Activated B cell treated with CpG ODN at 0.5 μM for 24 hours (primary cell): ENCODE measurements at regions not wholly inside any gene's neighbourhood (a gene's known extent, or its start where the extent isn't known, plus 50 kb on each side); places are given as distances from the start of the nearest gene placed in this dataset.
A peak's percentile ranks its signal among the peaks of the same experiment; 100 is the strongest.

ENCODE experiments used
- ATAC-seq: fragments of 200-7000 bp; cut with Tn5 transposase; one replicate; pipeline ENCODE4 v1.10.0; 2021; ENCODE audit warnings: low read depth, mild to moderate bottlenecking, moderate library complexity
- CTCF ChIA-PET: fragments of 350-600 bp; sonication (Branson Sonifier 250); formaldehyde crosslinking; loops from one replicate; lab custom pipeline; 2021; ENCODE audit warnings: antibody characterized with exemption; lab: Charles Lee
- POLR2A ChIA-PET: fragments of 350-600 bp; sonication (Branson Sonifier 250); formaldehyde crosslinking; loops from one replicate; lab custom pipeline; 2021; ENCODE audit warnings: antibody characterized with exemption; lab: Charles Lee
- DNase-seq: peaks from one replicate; pipeline ENCODE4 v3.0.0; 2022
- H3K27ac Mint-ChIP-seq: one replicate; pipeline ENCODE4 v1.8.0; 2020; ENCODE audit warnings: mixed read lengths
- H3K27me3 Mint-ChIP-seq: one replicate; pipeline ENCODE4 v1.8.0; 2021; ENCODE audit warnings: mixed read lengths
- H3K36me3 Mint-ChIP-seq: one replicate; pipeline ENCODE4 v1.8.0; 2021; ENCODE audit warnings: low read depth, mixed read lengths
- H3K4me1 Mint-ChIP-seq: one replicate; pipeline ENCODE4 v1.8.0; 2021; ENCODE audit warnings: mixed read lengths
- H3K4me3 Mint-ChIP-seq: one replicate; pipeline ENCODE4 v1.8.0; 2020; ENCODE audit warnings: mild to moderate bottlenecking, mixed read lengths
- H3K9me3 Mint-ChIP-seq: one replicate; pipeline ENCODE4 v1.8.0; 2020; ENCODE audit warnings: mixed read lengths
- CTCF ChIP-seq: fragments of 200-600 bp; IDR thresholded peaks from one replicate; pipeline ENCODE4 v1.8.0; 2022; ENCODE audit warnings: antibody characterized with exemption, mild to moderate bottlenecking
- intact Hi-C: fragments of 100-400 bp; cut with micrococcal nuclease; formaldehyde crosslinking; loops from one replicate; pipeline ENCODE4 v1.15.1; 2024

DNA sequence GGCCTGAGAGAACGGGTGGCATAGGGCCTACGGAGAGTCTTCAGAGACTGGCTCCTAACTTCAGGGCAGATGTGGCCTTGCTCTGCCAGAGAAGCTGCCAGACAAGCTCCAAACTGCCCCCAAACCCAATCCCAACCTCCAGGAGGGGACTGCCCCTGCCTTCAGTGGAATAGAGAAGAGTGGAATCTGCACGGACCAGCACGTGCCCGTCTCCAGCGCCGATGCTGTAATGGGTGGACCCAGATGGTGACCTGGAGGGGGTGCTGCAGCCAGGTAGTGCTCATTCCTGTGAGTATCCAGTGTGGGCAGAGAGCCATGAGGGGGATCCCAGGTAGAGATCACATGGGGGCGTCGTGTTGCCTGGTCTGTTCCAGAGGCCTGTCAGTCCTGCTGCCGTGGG, 73.2 kb upstream of the NKX1-1 start:
- POLR2A ChIA-PET: no interaction called here
- H3K27ac Mint-ChIP-seq: no peak overlapping the region
- intact Hi-C loops: no loop called here
- no peaks in the 10 kb centered on the region for H3K36me3 Mint-ChIP-seq
- no peak for TF ChIP-seq CTCF
- no peak overlapping the region for H3K4me3 Mint-ChIP-seq
- DNase-seq (no peak), ATAC-seq (no peak)
- CTCF ChIA-PET: no interaction called here
- peaks cover 31% of the 10 kb centered on the region for H3K9me3 Mint-ChIP-seq
- H3K4me1 Mint-ChIP-seq: no peaks in the 10 kb centered on the region
- H3K27me3 Mint-ChIP-seq: peaks cover 4% of the 10 kb centered on the region

GRCh38 chr4:1478766-1479355, 72.6 kb upstream of the NKX1-1 start:
- peaks cover 26% of the 10 kb centered on the region for H3K9me3 Mint-ChIP-seq
- H3K27me3 Mint-ChIP-seq: peaks cover 5% of the 10 kb centered on the region
- no peak for TF ChIP-seq CTCF
- intact Hi-C loops: no loop called here
- no peaks in the 10 kb centered on the region for H3K4me1 Mint-ChIP-seq
- ATAC-seq (no peak), DNase-seq (no peak)
- H3K27ac Mint-ChIP-seq: no peak overlapping the region
- CTCF ChIA-PET: no interaction called here
- H3K4me3 Mint-ChIP-seq: no peak overlapping the region
- H3K36me3 Mint-ChIP-seq: no peaks in the 10 kb centered on the region
- POLR2A ChIA-PET: no interaction called here

- peaks cover 15% of the 10 kb centered on the region for H3K27me3 Mint-ChIP-seq
- H3K9me3 Mint-ChIP-seq: peaks cover 17% of the 10 kb centered on the region
- intact Hi-C loops: no loop called here
- ChIA-PET CTCF (no interaction called here), POLR2A (no interaction called here)
- DNase-seq (peak; percentile 7), ATAC-seq (no peak)
- no peaks in the 10 kb centered on the region for H3K36me3 Mint-ChIP-seq
- TF ChIP-seq CTCF: no peak
- H3K4me3 Mint-ChIP-seq: no peak overlapping the region
- no peak overlapping the region for H3K27ac Mint-ChIP-seq
- H3K4me1 Mint-ChIP-seq: no peaks in the 10 kb centered on the region
Measured at GRCh38 chr4:1477045-1477840, 71.0 kb upstream of the NKX1-1 start.

- TF ChIP-seq CTCF: no peak
- intact Hi-C loops: no loop called here
- ATAC-seq: no peak
- no peaks in the 10 kb centered on the region for H3K36me3 Mint-ChIP-seq
- peaks cover 12% of the 10 kb centered on the region for H3K9me3 Mint-ChIP-seq
- ChIA-PET POLR2A (no interaction called here), CTCF (no interaction called here)
- H3K4me1 Mint-ChIP-seq: no peaks in the 10 kb centered on the region
- DNase-seq: no peak
- peaks cover 15% of the 10 kb centered on the region for H3K27me3 Mint-ChIP-seq
- no peak overlapping the region for H3K4me3 Mint-ChIP-seq
- H3K27ac Mint-ChIP-seq: no peak overlapping the region
Measured at GRCh38 chr4:1476140-1476513, 69.9 kb upstream of the NKX1-1 start.

DNA sequence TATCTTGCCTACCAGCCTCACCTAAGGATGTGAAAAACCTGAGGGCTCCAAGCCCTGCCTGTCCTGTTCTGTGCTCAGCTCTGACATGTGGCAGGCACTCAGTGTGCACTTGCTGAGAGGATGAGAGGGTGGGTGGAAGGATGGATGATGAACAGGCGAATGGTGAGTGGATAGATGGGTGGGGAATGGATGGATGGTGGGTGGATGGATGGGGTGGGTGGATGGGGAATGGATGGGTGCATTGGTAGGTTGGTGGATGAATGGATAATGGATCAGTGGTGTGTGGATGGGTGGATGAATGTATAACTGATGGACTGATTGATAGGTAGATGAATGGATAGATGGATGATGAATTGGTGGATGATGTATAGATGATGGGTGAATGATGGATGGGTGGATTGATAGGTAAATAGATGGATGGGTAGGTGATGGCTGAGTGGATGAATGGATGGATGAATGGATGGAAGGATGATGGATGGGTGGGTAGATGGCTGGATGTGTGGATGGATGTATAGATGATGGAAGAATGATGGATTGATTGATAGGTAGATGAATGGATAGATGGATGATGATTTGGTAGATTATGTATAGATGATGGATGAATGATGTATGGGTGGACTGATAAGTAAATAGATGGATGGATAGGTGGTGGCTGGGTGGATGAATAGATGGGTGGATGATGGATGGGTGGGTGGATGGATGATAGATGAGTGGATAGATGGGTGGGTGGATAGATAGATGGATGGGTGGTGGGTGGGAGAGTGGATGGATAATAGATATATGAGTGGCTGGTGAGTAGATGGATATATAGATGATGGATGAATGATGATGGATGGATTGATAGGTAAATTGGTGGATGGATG, 69.3 kb upstream of the NKX1-1 start:
- DNase-seq (no peak), ATAC-seq (no peak)
- intact Hi-C loops: no loop called here

More for the DNA sequence above, 69.3 kb upstream of the NKX1-1 start:
- no peak overlapping the region for H3K4me3 Mint-ChIP-seq
- POLR2A ChIA-PET: no interaction called here
- no peak overlapping the region for H3K27ac Mint-ChIP-seq
- peaks cover 6% of the 10 kb centered on the region for H3K9me3 Mint-ChIP-seq
- no peaks in the 10 kb centered on the region for H3K36me3 Mint-ChIP-seq
- TF ChIP-seq CTCF: no peak
- no peaks in the 10 kb centered on the region for H3K4me1 Mint-ChIP-seq
- CTCF ChIA-PET: no interaction called here
- H3K27me3 Mint-ChIP-seq: peaks cover 13% of the 10 kb centered on the region
